SK-N-SH (cell line): ENCODE measurements at regions not wholly inside any gene's neighbourhood (a gene's known extent, or its start where the extent isn't known, plus 50 kb on each side); places are given as distances from the start of the nearest gene placed in this dataset.

Experiments used
- CTCF ChIA-PET: fragments of 300-600, 350-600 bp; formaldehyde crosslinking; extraction: SDS; loops from one replicate; lab custom pipeline; 2021; lab: Yijun Ruan, JAX
- POLR2A ChIA-PET: fragments of 350-600 bp; sonication (Branson Sonifier 250); formaldehyde crosslinking; extraction: SDS; loops from one replicate; lab custom pipeline; 2020; ENCODE audit warnings: antibody characterized with exemption, inconsistent platforms; lab: Yijun Ruan, JAX
- DNase-seq: peaks from one replicate; pipeline ENCODE4 v3.0.0; 2012
- H2AFZ ChIP-seq: fragments of 200-600 bp; sonication (generic); 2 replicates; pipeline ENCODE4 v1.8.1; 2016; ENCODE audit warnings: antibody characterized with exemption, mild to moderate bottlenecking, low read depth
- H3F3A ChIP-seq: fragments of 200-600 bp; sonication (generic); replicated peaks from 2 replicates; pipeline ENCODE3; 2016; ENCODE audit warnings: antibody characterized with exemption, mild to moderate bottlenecking; ENCODE audit not compliant: insufficient read depth
- H3K27ac ChIP-seq, 2 experiments: fragments of 200-500 bp in 1 of 2; fragments of 200-600 bp in 1 of 2; sonication (Bioruptor generic) in 1 of 2; sonication (generic), shearing (Covaris generic) in 1 of 2; 2 replicates each; pipeline versions ENCODE4 v1.5.1 to v1.6.1; 2014 to 2016; ENCODE audit warnings: low read depth in 2 of 2, inconsistent platforms in 1 of 2, low read length in 1 of 2, mild to moderate bottlenecking in 1 of 2, mixed read lengths in 1 of 2
- H3K27me3 ChIP-seq: fragments of 200-600 bp; sonication (generic), shearing (Covaris generic); 2 replicates; pipeline ENCODE4 v1.6.1; 2016; ENCODE audit warnings: mixed run types; ENCODE audit not compliant: insufficient read depth
- H3K36me3 ChIP-seq, 2 experiments: fragments of 200-500 bp in 1 of 2; fragments of 200-600 bp in 1 of 2; sonication (Bioruptor generic) in 1 of 2; sonication (generic) in 1 of 2; replicated peaks in 1 of 2; 2 replicates each; pipeline versions ENCODE3 to v1.5.1; 2014 to 2016; ENCODE audit warnings: low read length in 1 of 2, mild to moderate bottlenecking in 1 of 2; ENCODE audit not compliant: insufficient read depth in 2 of 2, control insufficient read depth in 1 of 2
- H3K4me1 ChIP-seq, 2 experiments: fragments of 200-500 bp in 1 of 2; fragments of 200-600 bp in 1 of 2; sonication (Bioruptor generic) in 1 of 2; sonication (generic), shearing (Covaris generic) in 1 of 2; 2 replicates each; pipeline versions ENCODE4 v1.5.1 to v1.6.1; 2014 to 2016; ENCODE audit warnings: low read depth in 1 of 2, low read length in 1 of 2, mixed run types in 1 of 2; ENCODE audit not compliant: insufficient read depth in 2 of 2, control insufficient read depth in 1 of 2
- H3K4me2 ChIP-seq: fragments of 200-600 bp; sonication (generic), shearing (Covaris generic); 2 replicates; pipeline ENCODE4 v1.6.1; 2017; ENCODE audit warnings: mixed run types
- H3K4me3 ChIP-seq, 2 experiments: fragments of 200-500 bp in 1 of 2; fragments of 200-600 bp in 1 of 2; sonication (Bioruptor generic) in 1 of 2; sonication (generic), shearing (Covaris generic) in 1 of 2; 2 replicates each; pipeline versions ENCODE4 v1.5.1 to v1.8.1; 2014 to 2016; ENCODE audit warnings: low read depth in 2 of 2, inconsistent platforms in 1 of 2, low read length in 1 of 2, mild to moderate bottlenecking in 1 of 2, mixed read lengths in 1 of 2, moderate library complexity in 1 of 2
- H3K79me2 ChIP-seq: fragments of 200-600 bp; sonication (generic); 2 replicates; pipeline ENCODE4 v1.8.1; 2017; ENCODE audit warnings: mild to moderate bottlenecking; ENCODE audit not compliant: insufficient read depth
- H3K9ac ChIP-seq: fragments of 200-600 bp; sonication (generic); 2 replicates; pipeline ENCODE4 v1.6.1; 2017; ENCODE audit warnings: mixed run types
- H3K9me2 ChIP-seq: fragments of 200-600 bp; sonication (generic); 2 replicates; pipeline ENCODE4 v1.6.1; 2017; ENCODE audit warnings: mixed run types
- H3K9me3 ChIP-seq: fragments of 200-600 bp; sonication (generic); 2 replicates; pipeline ENCODE4 v1.6.1; 2017; ENCODE audit warnings: mixed run types, mild to moderate bottlenecking, moderate library complexity
- H4K20me1 ChIP-seq: fragments of 200-600 bp; sonication (generic); 2 replicates; pipeline ENCODE4 v1.6.1; 2017; ENCODE audit warnings: mild to moderate bottlenecking, mixed run types; ENCODE audit not compliant: insufficient read depth
- CHD2 ChIP-seq: fragments of 150-350 bp; IDR thresholded peaks from 2 replicates; pipeline ENCODE4 v1.6.1; 2018; ENCODE audit warnings: low read length; ENCODE audit not compliant: partially characterized antibody
- CTCF ChIP-seq: fragments of 200-600 bp; sonication (generic); IDR thresholded peaks from 2 replicates; pipeline ENCODE4 v1.6.1; 2017; ENCODE audit warnings: antibody characterized with exemption, mild to moderate bottlenecking, moderate library complexity
- ELF1 ChIP-seq: IDR thresholded peaks from 2 replicates; pipeline ENCODE4 v1.4.0; 2012
- FOXM1 ChIP-seq: IDR thresholded peaks from 2 replicates; pipeline ENCODE4 v1.4.0; 2012; ENCODE audit warnings: low read depth, mild to moderate bottlenecking
- IRF3 ChIP-seq: fragments of 150-350 bp; IDR thresholded peaks from 2 replicates; pipeline ENCODE4 v1.6.1; 2016; ENCODE audit warnings: mild to moderate bottlenecking, low read depth, low read length
- MAX ChIP-seq: IDR thresholded peaks from 2 replicates; pipeline ENCODE4 v1.4.0; 2012; ENCODE audit warnings: low read depth
- MEF2A ChIP-seq: IDR thresholded peaks from 2 replicates; pipeline ENCODE4 v1.4.0; 2012; ENCODE audit warnings: low read depth, borderline replicate concordance
- NRF1 ChIP-seq: IDR thresholded peaks from 2 replicates; pipeline ENCODE4 v1.6.1; 2012; ENCODE audit warnings: low read depth, mild to moderate bottlenecking, low read length
- RAD21 ChIP-seq: IDR thresholded peaks from 2 replicates; pipeline ENCODE4 v1.6.1; 2012; ENCODE audit warnings: mild to moderate bottlenecking, low read length
- REST ChIP-seq: IDR thresholded peaks from 2 replicates; pipeline ENCODE4 v1.6.1; 2012; ENCODE audit warnings: mild to moderate bottlenecking, low read depth, low read length, moderate library complexity
- RXRA ChIP-seq: IDR thresholded peaks from 2 replicates; pipeline ENCODE4 v1.4.0; 2012; ENCODE audit warnings: low read depth, mild to moderate bottlenecking, borderline replicate concordance
- SIN3A ChIP-seq: IDR thresholded peaks from 2 replicates; pipeline ENCODE4 v1.6.1; 2012; ENCODE audit warnings: low read depth, mild to moderate bottlenecking, low read length, moderate library complexity, borderline replicate concordance
- SMC3 ChIP-seq: IDR thresholded peaks from 2 replicates; pipeline ENCODE4 v1.6.1; 2012; ENCODE audit warnings: low read depth, low read length, improper control_type of control experiment
- TEAD4 ChIP-seq: IDR thresholded peaks from 2 replicates; pipeline ENCODE4 v1.4.0; 2012; ENCODE audit warnings: mild to moderate bottlenecking, borderline replicate concordance; ENCODE audit not compliant: insufficient read depth
- YY1 ChIP-seq: IDR thresholded peaks from 2 replicates; pipeline ENCODE4 v1.4.0; 2012; ENCODE audit warnings: low read depth, mild to moderate bottlenecking
- ZBTB33 ChIP-seq: IDR thresholded peaks from 2 replicates; pipeline ENCODE4 v1.4.0; 2012; ENCODE audit warnings: low read depth, borderline replicate concordance
- WGBS: methylation state at CpG from one replicate; pipeline ENCODE4 v1.1.6; 2017; ENCODE audit warnings: low lambda C conversion rate; 5-methylcytosine and 5-hydroxymethylcytosine counted together

- Histone ChIP-seq H3K9ac (no peak overlapping the region), H3K36me3 (no peaks in the 10 kb centered on the region), H3K27ac (no peak overlapping the region)
- TF ChIP-seq TEAD4: no peak
- TF ChIP-seq IRF3: no peak
- TF ChIP-seq YY1: no peak
- no peak for TF ChIP-seq RAD21
- no peak for TF ChIP-seq SIN3A
- TF ChIP-seq SMC3: no peak
- no peak for TF ChIP-seq CHD2
- no peak for TF ChIP-seq CTCF
- no peak for TF ChIP-seq NRF1
- no peak for TF ChIP-seq FOXM1
- no peak for TF ChIP-seq RXRA
- no peak for TF ChIP-seq ELF1
- no peak for TF ChIP-seq ZBTB33
- TF ChIP-seq MAX: no peak
- TF ChIP-seq MEF2A: no peak
- no peak for TF ChIP-seq REST
- TF ChIP-seq, all 33 proteins: peak for 0
- H3K4me2 ChIP-seq: no peak overlapping the region
- no peak overlapping the region for H3K4me3 ChIP-seq
- no peaks in the 10 kb centered on the region for H3K4me1 ChIP-seq
- H3F3A ChIP-seq: no peaks in the 10 kb centered on the region
- no peaks in the 10 kb centered on the region for H3K27me3 ChIP-seq
- no peaks in the 10 kb centered on the region for H4K20me1 ChIP-seq
- DNase-seq: no peak
- ChIA-PET POLR2A (no interaction called here), CTCF (no interaction called here)
- H3K9me2 ChIP-seq: no peaks in the 10 kb centered on the region
- WGBS: 0% methylated on average over 1 of the region's 1 CpG
- H3K79me2 ChIP-seq: no peaks in the 10 kb centered on the region
- no peaks in the 10 kb centered on the region for H3K9me3 ChIP-seq
- H2AFZ ChIP-seq: no peak overlapping the region
Measured at GRCh38 chr10:9416331-9416730, 1361.8 kb downstream of the GATA3 start.
